GM19452 (cell line): ENCODE measurements at regions not wholly inside any gene's neighbourhood (a gene's known extent, or its start where the extent isn't known, plus 50 kb on each side); places are given as distances from the start of the nearest gene placed in this dataset.

Experiments
- ATAC-seq: cut with Tn5 transposase; IDR thresholded peaks from one replicate; pipeline ENCODE4 v1.9.1; 2021; ENCODE audit not compliant: unreplicated experiment

DNA sequence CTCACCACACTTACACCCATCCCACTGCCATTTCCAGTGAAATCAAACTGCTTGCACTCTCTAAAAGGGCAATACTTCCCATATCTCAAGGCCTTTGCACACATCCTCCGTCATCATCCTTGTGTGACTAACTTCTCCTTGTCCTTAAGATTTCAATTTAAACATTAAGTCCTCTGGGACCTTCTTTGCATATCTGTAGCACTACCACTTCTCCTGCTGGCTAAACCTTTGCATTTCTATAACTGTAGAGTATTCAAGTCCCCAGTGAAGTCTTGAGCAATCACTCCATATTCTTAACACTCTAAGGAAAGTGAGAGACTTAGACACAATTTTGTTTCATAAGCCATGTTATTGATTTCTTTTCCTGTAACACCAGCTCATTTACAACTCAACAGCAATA lies 136.8 kb upstream of the EPHA4 start:
- no peak for ATAC-seq

- no peak for ATAC-seq
These were observed 133.2 kb upstream of the EPHA4 start for GRCh38 chr2:221705185-221705877.

GRCh38 chr2:221704442-221704841 lies 132.3 kb upstream of the EPHA4 start:
- no peak for ATAC-seq

- no peak for ATAC-seq
These were observed 121.3 kb upstream of the EPHA4 start for GRCh38 chr2:221693365-221693764.

GRCh38 chr2:221691571-221691970 lies 119.5 kb upstream of the EPHA4 start:
- no peak for ATAC-seq

GRCh38 chr2:221689140-221689539 lies 117.0 kb upstream of the EPHA4 start:
- no peak for ATAC-seq

DNA sequence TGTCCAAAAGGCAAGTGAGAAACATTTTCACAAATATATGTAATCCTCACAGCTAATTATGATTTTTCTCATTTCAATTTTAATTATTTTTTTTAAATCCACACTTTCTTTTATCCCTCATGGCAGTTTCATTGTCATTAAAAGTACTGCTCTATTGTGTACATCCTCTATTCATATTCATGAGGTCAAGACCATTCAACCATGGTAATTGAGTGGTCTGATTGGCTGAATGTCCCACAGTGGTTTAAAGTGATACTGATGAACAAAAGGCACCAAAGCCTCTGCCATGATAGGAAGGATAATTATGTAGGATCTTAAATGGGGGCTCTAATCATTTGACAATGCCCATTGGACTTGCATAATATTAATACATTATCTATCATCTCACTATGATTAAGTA lies 108.4 kb upstream of the EPHA4 start:
- no peak for ATAC-seq

DNA sequence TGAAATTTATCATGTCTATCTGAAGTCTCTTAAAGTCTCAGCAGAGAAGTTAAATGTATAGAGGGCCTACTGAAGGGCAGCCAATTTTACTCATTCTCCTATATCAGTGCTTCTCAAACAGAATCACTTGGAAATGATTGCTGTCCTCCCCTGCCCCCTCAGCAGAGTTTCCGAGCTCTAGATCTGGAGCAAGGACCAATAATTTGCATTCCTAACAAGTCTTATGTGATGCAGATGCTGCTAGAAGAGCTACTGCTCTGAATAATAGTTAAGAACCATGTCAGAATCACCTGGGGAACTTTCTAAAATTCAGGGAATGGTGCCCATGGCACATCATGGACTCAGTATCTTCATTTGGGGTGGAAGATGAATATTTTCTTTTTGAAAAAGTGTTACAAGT lies 105.6 kb upstream of the EPHA4 start:
- no peak for ATAC-seq

DNA sequence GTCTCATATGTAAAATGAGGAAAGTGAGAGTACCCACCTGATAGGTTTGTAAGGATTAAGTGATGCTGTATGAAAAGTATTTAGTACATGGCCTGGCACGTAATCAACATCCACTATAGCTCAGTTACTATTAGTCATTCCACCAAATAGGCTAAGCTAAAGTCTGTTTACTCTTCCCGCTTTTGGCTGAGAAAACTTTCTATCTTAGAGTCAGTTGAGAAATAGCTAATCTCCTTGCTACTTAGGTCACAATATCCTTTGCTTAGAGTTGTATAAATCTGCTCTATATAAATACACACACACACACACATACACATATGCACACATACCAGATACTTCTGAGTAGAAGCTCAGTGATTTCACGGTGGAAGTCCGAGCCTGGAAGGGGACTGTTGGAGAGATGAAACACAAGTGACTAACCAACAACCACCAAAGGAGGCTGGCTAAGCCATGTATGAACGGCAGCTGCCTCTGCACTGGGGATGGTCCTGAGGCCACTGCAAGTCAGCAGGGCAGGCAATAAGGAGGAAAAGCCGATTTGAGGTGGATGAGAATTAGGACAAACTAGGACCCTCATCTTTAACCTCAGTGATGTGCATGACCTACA lies 104.6 kb upstream of the EPHA4 start:
- no peak for ATAC-seq

DNA sequence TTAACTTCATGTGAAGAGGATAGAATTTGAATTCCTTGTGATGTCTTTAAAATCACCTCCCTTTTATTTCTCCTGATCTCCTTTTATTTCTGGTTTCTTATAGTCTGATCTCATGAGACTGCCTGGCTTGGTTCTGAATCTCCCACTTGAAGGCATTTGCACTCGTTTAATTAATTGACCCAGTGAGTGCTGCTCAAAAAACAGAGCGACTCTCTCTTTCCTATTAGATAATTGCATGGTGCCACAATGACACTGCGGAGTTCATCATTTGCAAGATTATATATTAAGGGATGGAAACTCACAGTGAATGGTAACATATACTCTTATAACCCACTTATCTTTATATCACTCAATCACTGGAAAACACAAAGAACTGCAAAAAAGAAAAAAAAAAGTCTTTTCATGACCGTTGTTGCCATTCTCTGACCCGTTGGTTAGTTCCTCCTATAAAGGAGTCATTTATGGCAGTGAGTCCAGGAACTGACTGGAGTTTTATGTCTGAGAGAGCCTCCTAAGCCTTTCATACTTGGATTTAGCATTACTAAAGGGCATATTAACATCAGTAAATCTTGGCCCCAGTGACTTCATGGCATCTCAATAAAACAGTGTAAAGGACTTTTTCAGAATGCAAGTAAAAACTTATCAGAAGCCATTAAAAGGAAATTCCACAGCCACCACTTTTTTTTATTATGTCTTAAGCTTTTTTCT lies 103.3 kb upstream of the EPHA4 start:
- ATAC-seq: no peak

- ATAC-seq: no peak
These were observed 102.3 kb upstream of the EPHA4 start for GRCh38 chr2:221674446-221674845.

GRCh38 chr2:221673248-221673647 lies 101.1 kb upstream of the EPHA4 start:
- ATAC-seq: no peak

GRCh38 chr2:221671515-221671914 lies 99.4 kb upstream of the EPHA4 start:
- ATAC-seq: no peak

DNA sequence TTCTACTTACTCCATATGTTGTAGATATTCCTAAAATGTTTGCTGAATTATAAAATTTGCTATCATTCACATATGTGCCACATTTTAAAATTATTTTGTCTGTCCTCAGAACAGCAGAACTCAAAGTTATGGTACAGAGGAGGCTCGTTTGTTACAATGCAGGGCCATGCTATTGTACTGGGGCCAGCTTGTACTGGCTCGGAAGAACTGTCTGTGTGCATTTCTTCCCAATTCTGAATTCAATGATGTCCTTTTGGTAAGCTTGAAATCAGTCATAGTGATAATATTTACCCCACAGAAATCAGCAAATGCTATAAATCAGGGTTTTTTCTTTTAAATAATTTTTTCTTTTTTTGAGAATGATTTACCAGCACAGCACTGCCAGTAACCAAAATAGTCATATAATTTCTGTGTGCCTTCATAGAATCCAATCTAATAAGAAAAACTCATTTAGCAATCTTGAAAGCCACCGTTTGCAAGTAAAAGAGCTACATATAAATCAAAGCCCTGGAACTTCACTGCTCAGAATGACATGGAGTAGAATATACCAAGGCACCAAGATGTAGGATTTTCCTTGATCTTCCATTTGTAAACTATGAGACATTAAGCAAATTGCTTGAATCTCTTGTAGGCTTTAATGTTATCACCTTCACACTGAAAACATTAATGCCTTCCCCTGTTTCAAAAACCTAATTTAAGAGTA lies 90.7 kb upstream of the EPHA4 start:
- ATAC-seq: no peak

DNA sequence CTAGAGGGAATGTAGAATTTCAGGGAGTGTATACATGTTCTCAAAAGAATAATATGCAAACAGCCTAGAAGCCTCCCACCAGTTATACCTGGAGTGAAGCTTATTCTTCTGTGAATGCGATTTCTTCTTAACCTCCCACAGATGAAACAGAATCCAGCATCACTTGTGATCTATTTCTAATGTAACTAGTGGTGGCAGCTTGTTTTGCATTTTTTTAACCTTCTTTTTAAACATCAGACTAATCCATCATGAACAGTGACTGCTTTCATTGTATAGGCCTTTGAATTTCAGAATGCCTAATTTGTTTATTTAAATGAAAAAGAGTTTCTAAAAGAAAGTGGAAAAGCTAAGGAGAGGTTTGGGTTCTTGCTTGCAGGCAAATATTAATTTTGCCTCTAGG lies 85.7 kb upstream of the EPHA4 start:
- no peak for ATAC-seq

DNA sequence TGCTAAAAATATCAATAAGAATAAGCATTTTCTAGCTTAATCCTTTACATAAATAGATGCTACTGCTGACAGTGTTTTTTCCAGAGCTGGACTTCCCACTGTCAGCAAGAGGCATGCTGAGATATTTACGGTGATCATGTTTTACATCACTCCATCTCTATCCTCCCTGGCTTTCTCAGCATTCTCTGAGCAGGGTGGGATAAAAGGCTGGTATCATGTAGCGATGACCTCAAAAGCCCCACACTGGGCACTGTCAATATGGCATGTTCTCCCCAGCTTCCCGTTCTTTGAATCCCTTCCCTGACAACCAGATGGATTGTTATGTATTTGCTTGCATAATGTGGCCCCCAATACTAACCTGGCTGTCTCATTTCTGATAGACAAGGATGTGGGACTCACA lies 83.2 kb upstream of the EPHA4 start:
- ATAC-seq: no peak

- no peak for ATAC-seq
These were observed 81.1 kb upstream of the EPHA4 start for GRCh38 chr2:221653182-221653581.

DNA sequence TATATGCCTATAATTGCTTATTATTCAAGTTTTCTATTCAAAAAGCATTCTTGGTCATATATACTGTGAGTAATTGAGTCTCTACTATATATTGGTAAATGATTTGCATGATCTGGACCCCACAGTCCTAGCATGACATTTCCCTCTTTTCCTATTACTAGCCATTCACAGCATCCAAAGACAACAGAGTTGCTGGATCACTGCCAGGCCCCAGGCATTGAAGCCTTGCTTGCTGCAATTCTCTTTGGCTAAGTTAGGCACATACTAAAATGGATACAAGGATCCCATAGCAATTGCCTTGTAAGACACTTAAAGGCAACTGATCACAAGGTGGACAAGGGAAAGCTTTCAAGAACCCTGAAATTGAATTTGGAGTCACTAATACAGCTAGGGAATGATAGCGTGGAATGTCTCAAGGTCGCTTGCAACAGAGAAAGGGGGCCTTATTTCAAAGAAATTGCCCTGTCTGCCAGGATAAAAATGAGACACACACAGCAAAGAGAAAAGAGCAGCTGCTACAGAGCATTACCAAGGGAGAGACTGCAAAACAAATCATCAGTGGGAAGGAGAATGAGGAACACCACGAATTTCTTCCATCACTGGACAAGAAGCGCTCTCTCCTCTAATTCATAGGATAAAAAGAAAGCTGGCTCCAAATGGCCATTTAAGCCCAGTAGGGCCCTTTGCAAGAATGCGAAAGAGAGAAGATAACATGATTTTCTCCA lies 77.1 kb upstream of the EPHA4 start:
- no peak for ATAC-seq

DNA sequence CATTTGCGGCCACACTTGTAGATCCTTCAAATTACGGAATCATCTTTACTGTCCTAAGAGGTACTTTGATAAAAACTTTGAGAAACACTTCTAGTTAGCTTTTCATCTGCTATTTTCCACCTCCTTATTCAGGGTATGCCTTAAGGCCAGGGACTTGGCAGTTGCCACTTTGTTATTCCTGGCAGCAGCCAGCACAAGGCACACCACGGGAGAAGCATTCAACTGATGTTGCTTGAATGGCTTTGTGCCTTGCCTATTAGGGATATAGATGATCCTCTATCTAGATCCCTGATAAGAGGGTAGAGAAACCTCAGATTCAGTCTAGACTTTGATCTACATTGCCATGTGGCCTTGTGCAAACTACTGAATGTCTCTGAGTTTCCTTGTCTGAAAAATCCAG lies 70.3 kb upstream of the EPHA4 start:
- no peak for ATAC-seq

DNA sequence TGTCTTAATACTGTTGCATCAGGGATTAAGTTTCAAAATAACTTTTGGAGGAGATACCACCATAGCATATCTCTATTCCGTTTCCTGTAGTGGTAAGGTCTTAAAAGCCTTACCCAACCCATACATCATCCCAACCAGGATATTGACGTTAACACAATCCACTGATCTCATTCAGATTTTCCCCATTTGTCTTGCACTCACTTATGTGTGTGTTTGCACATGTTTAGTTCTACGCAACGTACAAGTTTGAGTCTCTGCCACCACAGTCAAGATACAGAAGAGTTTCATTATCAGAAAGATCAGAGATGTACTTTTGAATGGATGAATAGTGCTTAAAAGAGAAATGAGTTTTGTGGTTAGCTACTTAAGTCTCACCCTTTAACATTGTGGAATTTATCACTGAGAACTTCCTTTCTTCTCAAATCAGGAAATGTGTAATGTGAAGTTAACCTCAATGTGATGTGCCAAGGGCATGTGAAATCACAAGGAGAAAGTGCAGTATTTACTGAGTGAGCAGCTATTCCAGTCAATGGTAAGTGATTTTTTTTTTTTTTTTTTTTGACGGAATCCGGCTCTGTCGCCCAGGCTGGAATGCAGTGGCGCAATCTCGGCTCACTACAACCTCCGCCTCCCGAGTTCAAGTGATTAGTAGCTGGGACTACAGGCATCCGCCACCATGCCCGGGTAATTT lies 69.2 kb upstream of the EPHA4 start:
- ATAC-seq: no peak

- no peak for ATAC-seq
These were observed 68.6 kb upstream of the EPHA4 start for GRCh38 chr2:221640686-221641085.
